Trophoblast cell (in vitro differentiated cells and primary cell): ENCODE measurements at regions not wholly inside any gene's neighbourhood (a gene's known extent, or its start where the extent isn't known, plus 50 kb on each side); places are given as distances from the start of the nearest gene placed in this dataset.

Experiments used
- DNase-seq, 2 donors: peaks; one replicate each; pipeline ENCODE4 v3.0.0-alpha.2; 2016
- H2AFZ ChIP-seq: 2 replicates; pipeline ENCODE4 v1.6.1; 2013; ENCODE audit warnings: low read length, moderate library complexity, mild to moderate bottlenecking; ENCODE audit not compliant: insufficient read depth, poor library complexity
- H2AK5ac ChIP-seq: 2 replicates; pipeline ENCODE4 v1.6.1; 2013; ENCODE audit warnings: mild to moderate bottlenecking, low read length
- H2BK120ac ChIP-seq: 2 replicates; pipeline ENCODE4 v1.6.1; 2013; ENCODE audit warnings: low read length, mild to moderate bottlenecking, moderate library complexity; ENCODE audit not compliant: insufficient read depth, poor library complexity
- H2BK12ac ChIP-seq: 2 replicates; pipeline ENCODE4 v1.6.1; 2013; ENCODE audit warnings: mild to moderate bottlenecking, low read length, moderate library complexity
- H2BK5ac ChIP-seq: 2 replicates; pipeline ENCODE4 v1.6.1; 2013; ENCODE audit warnings: low read length, low read depth, moderate library complexity, mild to moderate bottlenecking; ENCODE audit not compliant: poor library complexity
- H3K14ac ChIP-seq: 2 replicates; pipeline ENCODE4 v1.6.1; 2013; ENCODE audit warnings: mild to moderate bottlenecking, low read length
- H3K18ac ChIP-seq: 2 replicates; pipeline ENCODE4 v1.6.1; 2013; ENCODE audit warnings: mild to moderate bottlenecking, low read length
- H3K23ac ChIP-seq: 2 replicates; pipeline ENCODE4 v1.6.1; 2013; ENCODE audit warnings: low read length
- H3K27ac ChIP-seq: 2 replicates; pipeline ENCODE4 v1.5.1; 2013; ENCODE audit warnings: low read depth, mild to moderate bottlenecking, inconsistent platforms, low read length, moderate library complexity
- H3K27me3 ChIP-seq: 2 replicates; pipeline ENCODE4 v1.6.1; 2013; ENCODE audit warnings: inconsistent platforms, mild to moderate bottlenecking, low read length, moderate library complexity; ENCODE audit not compliant: insufficient read depth
- H3K36me3 ChIP-seq, 2 experiments: 1 replicate in 1 of 2; 2 replicates in 1 of 2; pipeline ENCODE4 v1.6.1; 2013; ENCODE audit warnings: low read length in 2 of 2, mild to moderate bottlenecking in 2 of 2, moderate library complexity in 1 of 2; ENCODE audit not compliant: insufficient read depth in 2 of 2, control insufficient read depth in 1 of 2
- H3K4ac ChIP-seq: 2 replicates; pipeline ENCODE4 v1.6.1; 2013; ENCODE audit warnings: low read depth, mild to moderate bottlenecking, low read length, moderate library complexity
- H3K4me1 ChIP-seq, 2 experiments: 1 replicate in 1 of 2; 2 replicates in 1 of 2; pipeline ENCODE4 v1.6.1; 2013; ENCODE audit warnings: low read length in 2 of 2, mild to moderate bottlenecking in 2 of 2, moderate library complexity in 1 of 2; ENCODE audit not compliant: insufficient read depth in 2 of 2, control insufficient read depth in 1 of 2
- H3K4me2 ChIP-seq: 2 replicates; pipeline ENCODE4 v1.6.1; 2013; ENCODE audit warnings: inconsistent platforms, mild to moderate bottlenecking, low read length, moderate library complexity
- H3K4me3 ChIP-seq: 2 replicates; pipeline ENCODE4 v1.5.1; 2013; ENCODE audit warnings: mild to moderate bottlenecking, low read depth, low read length, inconsistent platforms
- H3K79me1 ChIP-seq: one replicate; pipeline ENCODE4 v1.6.1; 2013; ENCODE audit warnings: low read length
- H3K79me2 ChIP-seq: 2 replicates; pipeline ENCODE4 v1.6.1; 2013; ENCODE audit warnings: low read length, mild to moderate bottlenecking; ENCODE audit not compliant: control insufficient read depth, insufficient read depth, poor library complexity
- H3K9ac ChIP-seq: 2 replicates; pipeline ENCODE4 v1.6.1; 2013; ENCODE audit warnings: mild to moderate bottlenecking, low read length
- H3K9me3 ChIP-seq: 2 replicates; pipeline ENCODE4 v1.6.1; 2013; ENCODE audit warnings: low read depth, mild to moderate bottlenecking, control low read depth, inconsistent platforms, low read length; ENCODE audit not compliant: insufficient read depth
- H4K12ac ChIP-seq: 2 replicates; pipeline ENCODE4 v1.6.1; 2013; ENCODE audit warnings: low read depth, mild to moderate bottlenecking, low read length, moderate library complexity
- H4K8ac ChIP-seq: 2 replicates; pipeline ENCODE4 v1.6.1; 2013; ENCODE audit warnings: low read depth, mild to moderate bottlenecking, low read length, moderate library complexity
- H4K91ac ChIP-seq: one replicate; pipeline ENCODE4 v1.6.1; 2013; ENCODE audit warnings: low read depth, mild to moderate bottlenecking, low read length, moderate library complexity
- WGBS: extraction: QIAGEN DNeasy Blood & Tissue Kit; methylation state at CpG from one replicate; pipeline ENCODE4 v1.1.7; 2013; ENCODE audit warnings: missing lambda C conversion rate; ENCODE audit not compliant: insufficient read length, insufficient coverage; ENCODE audit errors: extremely low coverage; 5-methylcytosine and 5-hydroxymethylcytosine counted together

DNA sequence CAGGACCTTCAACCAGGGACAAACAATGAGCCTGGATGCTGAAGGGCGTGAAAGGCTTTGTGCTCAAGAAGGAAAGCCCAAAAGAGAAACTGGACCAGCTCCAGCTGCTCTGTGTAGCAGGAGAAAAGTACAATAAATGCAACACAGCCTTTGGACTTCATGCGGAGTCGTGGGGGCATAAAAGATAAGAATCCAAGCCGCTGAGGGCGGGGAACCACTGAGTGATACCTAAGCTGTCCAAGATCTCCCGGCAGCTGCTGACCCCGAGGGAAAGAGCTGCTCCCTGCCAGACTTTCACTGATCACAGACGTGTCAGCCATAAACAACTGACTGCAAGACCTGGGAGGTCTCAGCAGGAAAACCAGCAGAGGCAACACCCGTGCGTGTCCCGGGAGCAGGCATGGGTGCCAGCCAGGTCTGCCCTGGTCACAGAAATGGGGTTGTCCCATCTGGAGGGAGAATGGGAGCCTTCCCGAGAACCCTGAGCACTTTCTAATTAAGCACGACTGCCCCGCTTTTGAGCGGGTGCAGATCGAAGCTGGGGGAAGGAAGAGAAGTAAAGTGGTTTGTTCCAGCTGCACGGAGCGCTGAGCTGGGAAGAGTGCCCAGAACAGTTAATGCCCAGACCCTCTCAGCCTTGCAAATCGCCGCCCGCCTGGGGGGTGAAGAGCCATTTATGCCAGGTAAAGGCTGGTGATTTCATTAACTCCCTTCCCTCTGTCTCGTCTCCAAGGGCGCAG, 68.3 kb upstream of the TARDBP start:
- Histone ChIP-seq H3K9ac (no peak overlapping the region), H3K79me1 (no peaks in the 10 kb centered on the region), H3K4ac (no peak overlapping the region), H2BK12ac (no peak overlapping the region), H3K36me3 (no peaks in the 10 kb centered on the region), H3K23ac (no peak overlapping the region), H3K18ac (no peak overlapping the region), H3K4me2 (no peak overlapping the region), H3K79me2 (no peaks in the 10 kb centered on the region), H2BK5ac (no peak overlapping the region), H3K4me1 (no peaks in the 10 kb centered on the region), H3K9me3 (no peaks in the 10 kb centered on the region), H3K14ac (no peak overlapping the region), H2AFZ (no peak overlapping the region), H3K4me3 (no peak overlapping the region), H3K27me3 (no peaks in the 10 kb centered on the region), H3K27ac (no peak overlapping the region), H4K12ac (no peak overlapping the region), H2BK120ac (no peak overlapping the region), H4K91ac (no peak overlapping the region), H2AK5ac (no peak overlapping the region), H4K8ac (no peak overlapping the region)
- DNase-seq = no peak
- no CpG with 5 or more reads among the region's 23 CpGs for WGBS

DNA sequence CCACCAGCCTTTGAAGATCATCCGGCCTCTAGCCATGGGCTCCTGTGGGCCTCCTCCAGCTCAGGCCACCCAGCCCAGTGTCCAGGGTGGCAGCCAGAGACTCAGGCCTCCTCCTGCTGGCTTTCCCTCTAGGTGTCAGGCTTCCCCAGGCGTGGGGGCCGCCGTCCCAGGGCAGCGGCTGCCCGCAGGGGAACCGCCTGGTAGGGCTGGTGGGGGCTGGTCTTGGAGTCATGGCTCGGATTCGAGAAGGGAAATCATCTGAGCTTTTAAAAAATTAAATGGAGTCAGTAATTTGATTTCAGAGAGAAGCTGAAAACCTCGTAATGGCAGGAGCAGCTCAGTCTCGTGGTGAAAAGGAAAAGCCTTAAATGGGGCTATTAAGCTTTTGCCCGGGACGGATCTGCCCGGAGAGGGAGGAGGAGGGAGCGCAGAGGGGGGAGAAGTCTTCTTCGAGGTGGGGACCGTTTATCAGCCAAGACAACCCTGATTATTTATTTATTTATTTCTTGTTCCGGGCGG, 66.4 kb upstream of the TARDBP start:
- no peak overlapping the region for H3K4me3 ChIP-seq
- no CpG with 5 or more reads among the region's 19 CpGs for WGBS
- H2BK5ac ChIP-seq = no peak overlapping the region
- no peak overlapping the region for H3K14ac ChIP-seq
- no peak overlapping the region for H3K18ac ChIP-seq
- no peak overlapping the region for H3K4ac ChIP-seq
- no peak overlapping the region for H4K91ac ChIP-seq
- H4K8ac ChIP-seq = no peak overlapping the region
- no peaks in the 10 kb centered on the region for H3K79me2 ChIP-seq
- no peak overlapping the region for H2AFZ ChIP-seq
- H3K4me2 ChIP-seq = no peak overlapping the region
- H3K9ac ChIP-seq = no peak overlapping the region
- no peak overlapping the region for H2AK5ac ChIP-seq
- H3K23ac ChIP-seq = no peak overlapping the region
- no peaks in the 10 kb centered on the region for H3K79me1 ChIP-seq
- no peak for DNase-seq
- H3K36me3 ChIP-seq = no peaks in the 10 kb centered on the region
- no peak overlapping the region for H3K27ac ChIP-seq
- no peak overlapping the region for H2BK120ac ChIP-seq
- no peaks in the 10 kb centered on the region for H3K27me3 ChIP-seq
- no peaks in the 10 kb centered on the region for H3K9me3 ChIP-seq
- H4K12ac ChIP-seq = no peak overlapping the region
- H2BK12ac ChIP-seq = no peak overlapping the region
- no peaks in the 10 kb centered on the region for H3K4me1 ChIP-seq

GRCh38 chr1:10947181-10947580, 65.3 kb upstream of the TARDBP start:
- H3K36me3 ChIP-seq = no peaks in the 10 kb centered on the region
- no peak overlapping the region for H3K14ac ChIP-seq
- H3K27ac ChIP-seq = no peak overlapping the region
- H3K4me1 ChIP-seq = no peaks in the 10 kb centered on the region
- no peak overlapping the region for H3K18ac ChIP-seq
- no peak for DNase-seq
- H2BK120ac ChIP-seq = no peak overlapping the region
- no peaks in the 10 kb centered on the region for H3K79me2 ChIP-seq
- H2AFZ ChIP-seq = no peak overlapping the region
- H4K91ac ChIP-seq = no peak overlapping the region
- H3K9ac ChIP-seq = no peak overlapping the region
- H3K4me2 ChIP-seq = no peak overlapping the region
- H3K4ac ChIP-seq = no peak overlapping the region
- H3K9me3 ChIP-seq = no peaks in the 10 kb centered on the region
- no peak overlapping the region for H4K12ac ChIP-seq
- no peak overlapping the region for H4K8ac ChIP-seq
- H3K79me1 ChIP-seq = no peaks in the 10 kb centered on the region
- H3K23ac ChIP-seq = no peak overlapping the region
- WGBS = no CpG with 5 or more reads among the region's 7 CpGs
- H3K4me3 ChIP-seq = no peak overlapping the region
- H3K27me3 ChIP-seq = no peaks in the 10 kb centered on the region
- H2BK5ac ChIP-seq = no peak overlapping the region
- no peak overlapping the region for H2BK12ac ChIP-seq
- no peak overlapping the region for H2AK5ac ChIP-seq

DNA sequence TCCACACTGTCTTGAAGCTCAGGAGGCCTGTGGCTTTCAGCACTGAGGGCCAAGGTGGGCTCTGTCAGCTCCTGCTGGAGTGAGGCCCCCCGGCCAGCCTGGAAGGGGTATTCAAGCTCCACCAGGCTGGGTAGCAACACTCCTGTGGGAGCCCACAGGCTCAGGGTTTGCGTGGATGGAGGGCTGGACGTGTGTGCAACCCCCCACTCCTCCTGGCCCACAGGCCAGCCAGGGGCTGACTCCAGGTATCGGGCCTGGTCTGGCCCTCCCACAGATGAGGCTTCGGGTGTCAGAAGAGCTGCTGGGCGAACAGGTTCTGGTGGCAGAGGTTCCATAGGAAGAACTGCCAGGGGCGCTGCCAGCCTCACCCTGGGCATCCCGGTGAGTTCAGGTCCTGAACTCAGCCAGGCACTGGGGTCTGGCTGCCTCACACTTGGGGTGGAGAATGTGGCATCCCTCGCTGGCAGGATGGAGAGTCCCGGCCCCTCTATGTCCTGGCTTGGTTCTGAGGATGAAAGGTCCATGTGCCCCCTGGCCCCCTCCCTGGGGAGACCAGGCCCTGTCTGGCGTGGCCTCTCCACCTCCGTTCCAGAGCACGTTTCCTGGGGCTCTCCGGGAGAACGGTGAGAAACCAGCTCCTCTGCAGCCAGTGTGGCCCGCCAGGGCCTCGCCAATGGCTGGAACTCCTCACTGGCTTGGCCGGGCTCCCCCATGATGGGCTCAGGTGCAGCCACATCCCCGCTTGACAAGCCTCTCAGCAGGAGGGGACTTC, 64.6 kb upstream of the TARDBP start:
- Histone ChIP-seq H3K27ac (no peak overlapping the region), H3K18ac (no peak overlapping the region), H2AK5ac (no peak overlapping the region), H4K91ac (no peak overlapping the region), H4K8ac (no peak overlapping the region), H3K79me1 (no peaks in the 10 kb centered on the region), H2BK5ac (no peak overlapping the region), H2AFZ (no peak overlapping the region), H3K4me2 (no peak overlapping the region), H3K14ac (no peak overlapping the region), H3K4me3 (no peak overlapping the region), H2BK12ac (no peak overlapping the region), H3K4me1 (no peaks in the 10 kb centered on the region), H2BK120ac (no peak overlapping the region), H3K9me3 (no peaks in the 10 kb centered on the region), H4K12ac (no peak overlapping the region), H3K79me2 (no peaks in the 10 kb centered on the region), H3K27me3 (no peaks in the 10 kb centered on the region), H3K4ac (no peak overlapping the region), H3K23ac (no peak overlapping the region), H3K9ac (no peak overlapping the region), H3K36me3 (no peaks in the 10 kb centered on the region)
- DNase-seq = no peak
- WGBS = no CpG with 5 or more reads among the region's 19 CpGs
